Neural crest cell (in vitro differentiated cells): ENCODE measurements at regions not wholly inside any gene's neighbourhood (a gene's known extent, or its start where the extent isn't known, plus 50 kb on each side); places are given as distances from the start of the nearest gene placed in this dataset.

Experiments used
- DNase-seq: peaks from one replicate; pipeline ENCODE4 v3.0.0; 2021; ENCODE audit warnings: low read depth, mixed read lengths, low spot score
- H3K27ac Mint-ChIP-seq: one replicate; pipeline ENCODE4 v1.8.0; 2021; ENCODE audit warnings: mild to moderate bottlenecking, mixed read lengths; ENCODE audit not compliant: unreplicated experiment
- H3K27me3 Mint-ChIP-seq: 2 replicates; pipeline ENCODE4 v1.8.0; 2021; ENCODE audit warnings: low read depth, mild to moderate bottlenecking, mixed read lengths
- H3K36me3 Mint-ChIP-seq: 2 replicates; pipeline ENCODE4 v1.8.0; 2021; ENCODE audit warnings: low read depth, mild to moderate bottlenecking, mixed read lengths
- H3K4me1 Mint-ChIP-seq: 2 replicates; pipeline ENCODE4 v1.8.0; 2021; ENCODE audit warnings: mixed read lengths
- H3K4me3 Mint-ChIP-seq: one replicate; pipeline ENCODE4 v1.8.0; 2021; ENCODE audit warnings: mild to moderate bottlenecking, mixed read lengths
- H3K9me3 Mint-ChIP-seq: 2 replicates; pipeline ENCODE4 v1.8.0; 2021; ENCODE audit warnings: mixed read lengths
- CTCF ChIP-seq: fragments of 200-600 bp; sonication (generic); conservative IDR thresholded peaks from 2 replicates; pipeline ENCODE4 v1.5.0; 2021; ENCODE audit warnings: antibody characterized with exemption, mild to moderate bottlenecking

GRCh38 chr2:14182227-14182946 is 450.1 kb upstream of the LRATD1 start:
- no peak overlapping the region for H3K4me3 Mint-ChIP-seq
- DNase-seq, result no peak
- H3K9me3 Mint-ChIP-seq, result no peaks in the 10 kb centered on the region
- H3K36me3 Mint-ChIP-seq, result no peaks in the 10 kb centered on the region
- H3K27me3 Mint-ChIP-seq, result no peaks in the 10 kb centered on the region
- H3K27ac Mint-ChIP-seq, result no peak overlapping the region
- no peak for TF ChIP-seq CTCF
- H3K4me1 Mint-ChIP-seq, result no peaks in the 10 kb centered on the region

- Mint-ChIP-seq H3K27me3 (no peaks in the 10 kb centered on the region), H3K9me3 (no peaks in the 10 kb centered on the region)
These were observed 446.6 kb upstream of the LRATD1 start for GRCh38 chr2:14185906-14186305.

GRCh38 chr2:14188446-14188845 is 444.1 kb upstream of the LRATD1 start:
- no peak for TF ChIP-seq CTCF
- Mint-ChIP-seq H3K27me3 (no peaks in the 10 kb centered on the region), H3K4me1 (no peaks in the 10 kb centered on the region), H3K36me3 (no peaks in the 10 kb centered on the region), H3K4me3 (no peak overlapping the region), H3K27ac (no peak overlapping the region), H3K9me3 (no peaks in the 10 kb centered on the region)
- no peak for DNase-seq

More at GRCh38 chr2:14185906-14186305, 446.6 kb upstream of the LRATD1 start:
- DNase-seq, result no peak
- TF ChIP-seq CTCF, result no peak
- Mint-ChIP-seq H3K4me1 (no peaks in the 10 kb centered on the region), H3K36me3 (no peaks in the 10 kb centered on the region), H3K4me3 (no peak overlapping the region), H3K27ac (no peak overlapping the region)

- TF ChIP-seq CTCF, result no peak
- H3K4me1 Mint-ChIP-seq, result no peaks in the 10 kb centered on the region
- H3K36me3 Mint-ChIP-seq, result no peaks in the 10 kb centered on the region
- DNase-seq, result no peak
- H3K27ac Mint-ChIP-seq, result no peak overlapping the region
- no peaks in the 10 kb centered on the region for H3K27me3 Mint-ChIP-seq
- H3K4me3 Mint-ChIP-seq, result no peak overlapping the region
- H3K9me3 Mint-ChIP-seq, result no peaks in the 10 kb centered on the region
These were observed 442.6 kb upstream of the LRATD1 start for GRCh38 chr2:14189929-14190328.

GRCh38 chr2:14194233-14194632 is 438.3 kb upstream of the LRATD1 start:
- TF ChIP-seq CTCF, result no peak
- no peak for DNase-seq
- Mint-ChIP-seq H3K4me1 (no peaks in the 10 kb centered on the region), H3K9me3 (no peaks in the 10 kb centered on the region), H3K27me3 (no peaks in the 10 kb centered on the region), H3K36me3 (no peaks in the 10 kb centered on the region), H3K4me3 (no peak overlapping the region), H3K27ac (no peak overlapping the region)
